NT2/D1 (cell line): ENCODE measurements at regions not wholly inside any gene's neighbourhood (a gene's known extent, or its start where the extent isn't known, plus 50 kb on each side); places are given as distances from the start of the nearest gene placed in this dataset.

ENCODE experiments used
- YY1 ChIP-seq: IDR thresholded peaks from 2 replicates; pipeline ENCODE4 v1.6.1; 2011; ENCODE audit not compliant: insufficient read length, insufficient read depth
- ZNF274 ChIP-seq: IDR thresholded peaks from 2 replicates; pipeline ENCODE4 v1.6.1; 2011; ENCODE audit warnings: mild to moderate bottlenecking, low read depth, low read length

- TF ChIP-seq ZNF274 (no peak), YY1 (no peak)
These were observed 736.7 kb upstream of the PTBP2 start for GRCh38 chr1:95984798-95985374.
